Hepatocyte (in vitro differentiated cells): ENCODE measurements at regions not wholly inside any gene's neighbourhood (a gene's known extent, or its start where the extent isn't known, plus 50 kb on each side); places are given as distances from the start of the nearest gene placed in this dataset.

Experiments
- DNase-seq: peaks from one replicate; pipeline ENCODE4 v3.0.0-alpha.2; 2016; ENCODE audit warnings: low spot score
- H2AFZ ChIP-seq: fragments of 200-600 bp; sonication (generic); 2 replicates; pipeline ENCODE4 v1.6.0; 2016; ENCODE audit warnings: antibody characterized with exemption, mild to moderate bottlenecking
- H3K27ac ChIP-seq: fragments of 200-600 bp; sonication (generic); 2 replicates; pipeline ENCODE4 v1.5.1; 2016; ENCODE audit warnings: mild to moderate bottlenecking
- H3K27me3 ChIP-seq: fragments of 200-600 bp; sonication (generic); 2 replicates; pipeline ENCODE4 v1.6.1; 2016
- H3K36me3 ChIP-seq: fragments of 200-600 bp; sonication (generic); replicated peaks from 2 replicates; pipeline ENCODE4 v1.5.1; 2016; ENCODE audit warnings: low read depth; ENCODE audit not compliant: insufficient read depth
- H3K4me1 ChIP-seq: fragments of 200-600 bp; sonication (generic); 2 replicates; pipeline ENCODE4 v1.5.1; 2016; ENCODE audit warnings: mild to moderate bottlenecking, moderate library complexity; ENCODE audit not compliant: insufficient read depth
- H3K4me2 ChIP-seq: fragments of 200-600 bp; sonication (generic); 2 replicates; pipeline ENCODE4 v1.6.0; 2016
- H3K4me3 ChIP-seq: fragments of 200-600 bp; sonication (generic); 2 replicates; pipeline ENCODE4 v1.5.1; 2016; ENCODE audit warnings: mild to moderate bottlenecking
- H3K79me2 ChIP-seq: fragments of 200-600 bp; sonication (generic); 2 replicates; pipeline ENCODE4 v1.6.0; 2017; ENCODE audit warnings: mild to moderate bottlenecking
- H3K9me2 ChIP-seq: fragments of 200-600 bp; sonication (generic); replicated peaks from 2 replicates; pipeline ENCODE4 v1.6.0; 2017; ENCODE audit warnings: mild to moderate bottlenecking; ENCODE audit not compliant: insufficient read depth
- H3K9me3 ChIP-seq: fragments of 200-600 bp; sonication (generic); 2 replicates; pipeline ENCODE4 v1.5.1; 2016; ENCODE audit warnings: low read depth, mild to moderate bottlenecking
- H4K20me1 ChIP-seq: fragments of 200-600 bp; sonication (generic); 2 replicates; pipeline ENCODE4 v1.6.0; 2016; ENCODE audit warnings: mild to moderate bottlenecking; ENCODE audit not compliant: insufficient read depth, poor library complexity, severe bottlenecking
- EZH2 ChIP-seq: fragments of 200-600 bp; sonication (generic); IDR thresholded peaks from 2 replicates; pipeline ENCODE4 v1.6.1; 2016; ENCODE audit warnings: antibody characterized with exemption, mild to moderate bottlenecking, borderline replicate concordance
- EZH2phosphoT487 ChIP-seq: fragments of 200-600 bp; sonication (generic); IDR thresholded peaks from one replicate; pipeline ENCODE4 v1.6.1; 2018; ENCODE audit warnings: antibody characterized with exemption, mild to moderate bottlenecking, low read depth, moderate library complexity; ENCODE audit not compliant: unreplicated experiment, severe bottlenecking
- WGBS: methylation state at CpG from one replicate; pipeline ENCODE4 v1.1.6; 2016; ENCODE audit warnings: low lambda C conversion rate; ENCODE audit errors: missing lambda C conversion rate; 5-methylcytosine and 5-hydroxymethylcytosine counted together
- TF ChIP-seq, protein P1 (sequence below): fragments of 200-600 bp; sonication (generic); IDR thresholded peaks from 2 replicates; pipeline ENCODE4 v1.5.1; 2016; ENCODE audit warnings: antibody characterized with exemption, mild to moderate bottlenecking; ENCODE audit not compliant: poor library complexity

DNA sequence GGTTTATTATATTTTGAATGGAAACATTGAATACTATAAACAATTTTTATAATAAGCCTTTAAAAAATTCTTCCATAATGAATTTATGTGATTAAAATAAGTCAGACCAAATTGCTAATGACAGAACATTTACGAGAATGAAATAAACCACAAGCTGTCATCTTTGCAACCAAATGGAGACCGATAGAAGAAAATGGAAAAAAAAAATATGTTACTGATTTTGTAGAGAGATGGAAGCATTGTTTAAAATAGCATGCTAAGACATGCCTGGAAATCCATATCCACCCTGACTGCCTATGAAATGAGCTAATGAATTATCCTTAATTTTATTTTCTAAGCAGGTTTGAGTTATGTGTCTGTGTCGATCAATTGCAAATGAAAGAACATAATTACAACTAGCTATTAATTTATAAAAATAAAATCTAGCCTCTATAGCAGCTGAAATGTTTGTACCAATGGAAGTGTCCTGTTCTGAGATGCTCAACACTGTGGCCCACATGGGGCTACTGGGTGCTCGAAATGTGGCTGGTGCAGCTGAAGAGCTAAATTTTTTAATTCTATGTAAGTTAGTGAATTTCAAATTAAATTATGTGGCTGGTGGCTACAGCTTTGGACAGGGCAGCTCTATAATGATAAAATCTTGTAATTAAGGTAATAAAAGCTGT lies 832.8 kb downstream of the RNF144A start:
- Histone ChIP-seq H3K27me3 (no peaks in the 10 kb centered on the region), H3K4me1 (no peaks in the 10 kb centered on the region), H3K36me3 (no peaks in the 10 kb centered on the region), H3K9me2 (no peaks in the 10 kb centered on the region), H3K4me3 (no peak overlapping the region), H2AFZ (no peak overlapping the region), H3K27ac (no peak overlapping the region), H3K4me2 (no peak overlapping the region), H4K20me1 (no peaks in the 10 kb centered on the region), H3K79me2 (no peaks in the 10 kb centered on the region), H3K9me3 (no peaks in the 10 kb centered on the region)
- TF ChIP-seq EZH2phosphoT487, result no peak
- no peak for TF ChIP-seq EZH2
- TF ChIP-seq, protein P1, sequence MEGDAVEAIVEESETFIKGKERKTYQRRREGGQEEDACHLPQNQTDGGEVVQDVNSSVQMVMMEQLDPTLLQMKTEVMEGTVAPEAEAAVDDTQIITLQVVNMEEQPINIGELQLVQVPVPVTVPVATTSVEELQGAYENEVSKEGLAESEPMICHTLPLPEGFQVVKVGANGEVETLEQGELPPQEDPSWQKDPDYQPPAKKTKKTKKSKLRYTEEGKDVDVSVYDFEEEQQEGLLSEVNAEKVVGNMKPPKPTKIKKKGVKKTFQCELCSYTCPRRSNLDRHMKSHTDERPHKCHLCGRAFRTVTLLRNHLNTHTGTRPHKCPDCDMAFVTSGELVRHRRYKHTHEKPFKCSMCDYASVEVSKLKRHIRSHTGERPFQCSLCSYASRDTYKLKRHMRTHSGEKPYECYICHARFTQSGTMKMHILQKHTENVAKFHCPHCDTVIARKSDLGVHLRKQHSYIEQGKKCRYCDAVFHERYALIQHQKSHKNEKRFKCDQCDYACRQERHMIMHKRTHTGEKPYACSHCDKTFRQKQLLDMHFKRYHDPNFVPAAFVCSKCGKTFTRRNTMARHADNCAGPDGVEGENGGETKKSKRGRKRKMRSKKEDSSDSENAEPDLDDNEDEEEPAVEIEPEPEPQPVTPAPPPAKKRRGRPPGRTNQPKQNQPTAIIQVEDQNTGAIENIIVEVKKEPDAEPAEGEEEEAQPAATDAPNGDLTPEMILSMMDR, result no peak
- 80% methylated on average over 4 of the region's 4 CpGs for WGBS
- no peak for DNase-seq

DNA sequence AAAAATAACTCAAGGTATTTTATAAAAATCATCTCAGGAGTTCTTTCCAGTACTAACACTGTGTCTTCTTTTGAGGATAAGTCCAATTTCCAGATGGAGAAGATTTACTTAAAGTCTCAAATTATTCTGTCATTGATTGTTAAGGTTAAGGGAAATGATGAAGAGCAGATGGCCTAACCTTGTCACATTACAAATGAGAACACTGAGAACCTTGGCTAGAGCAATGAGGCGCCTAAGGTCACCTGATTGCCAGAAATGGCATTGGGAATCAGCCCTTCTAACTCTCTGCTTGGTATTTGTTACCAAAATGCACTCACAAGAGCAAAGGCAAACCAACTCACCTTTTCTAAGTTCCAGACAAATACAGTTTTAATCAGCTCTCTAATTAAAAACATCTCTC lies 835.1 kb downstream of the RNF144A start:
- no peaks in the 10 kb centered on the region for H3K9me3 ChIP-seq
- H3K4me2 ChIP-seq, result no peak overlapping the region
- no peak overlapping the region for H3K4me3 ChIP-seq
- no peak for DNase-seq
- H3K4me1 ChIP-seq, result no peaks in the 10 kb centered on the region
- TF ChIP-seq, protein P1, result no peak
- no peak for TF ChIP-seq EZH2phosphoT487
- TF ChIP-seq EZH2, result no peak
- H2AFZ ChIP-seq, result no peak overlapping the region
- H3K27me3 ChIP-seq, result no peaks in the 10 kb centered on the region
- H3K36me3 ChIP-seq, result no peaks in the 10 kb centered on the region
- no peaks in the 10 kb centered on the region for H3K79me2 ChIP-seq
- no peaks in the 10 kb centered on the region for H4K20me1 ChIP-seq
- H3K27ac ChIP-seq, result no peak overlapping the region
- WGBS, result 77% methylated on average over 1 of the region's 1 CpG
- H3K9me2 ChIP-seq, result no peaks in the 10 kb centered on the region

DNA sequence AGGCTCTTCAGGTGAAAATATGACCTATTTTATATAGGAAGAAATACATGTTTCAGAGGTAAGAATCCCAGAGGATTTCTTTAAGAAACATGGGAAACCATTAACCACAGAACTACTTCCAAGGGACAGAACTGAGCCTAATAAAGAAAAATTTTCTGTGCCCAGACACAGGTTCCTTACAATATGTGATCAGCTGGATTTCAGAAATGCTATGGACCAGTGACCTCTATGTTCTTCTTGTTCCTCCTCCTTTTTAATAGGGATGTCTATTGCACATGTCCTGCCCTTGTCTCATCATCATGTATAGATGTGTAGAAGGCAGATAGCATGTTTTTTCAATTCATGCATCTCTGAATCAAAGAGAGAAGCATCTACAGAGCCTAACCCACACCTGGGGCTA lies 836.6 kb downstream of the RNF144A start:
- no peaks in the 10 kb centered on the region for H3K9me3 ChIP-seq
- TF ChIP-seq, protein P1, result no peak
- TF ChIP-seq EZH2phosphoT487 (no peak), EZH2 (no peak)
- no peaks in the 10 kb centered on the region for H3K36me3 ChIP-seq
- H3K27me3 ChIP-seq, result no peaks in the 10 kb centered on the region
- H3K4me2 ChIP-seq, result no peak overlapping the region
- no peak for DNase-seq
- H3K9me2 ChIP-seq, result no peaks in the 10 kb centered on the region
- no peaks in the 10 kb centered on the region for H4K20me1 ChIP-seq
- H3K27ac ChIP-seq, result no peak overlapping the region
- H2AFZ ChIP-seq, result no peak overlapping the region
- no peaks in the 10 kb centered on the region for H3K79me2 ChIP-seq
- H3K4me1 ChIP-seq, result no peaks in the 10 kb centered on the region
- H3K4me3 ChIP-seq, result no peak overlapping the region
